DND-41 (cell line): ENCODE measurements at regions not wholly inside any gene's neighbourhood (a gene's known extent, or its start where the extent isn't known, plus 50 kb on each side); places are given as distances from the start of the nearest gene placed in this dataset.

Source experiments
- ATAC-seq: fragments of 200-7000 bp; cut with Tn5 transposase; 3 replicates; pipeline ENCODE4 v1.9.1; 2021; ENCODE audit warnings: low read depth; ENCODE audit not compliant: insufficient read depth
- DNase-seq: peaks from one replicate; pipeline ENCODE4 v3.0.0-alpha.2; 2020
- H2AFZ ChIP-seq: 2 replicates; pipeline ENCODE4 v1.6.0; 2012; ENCODE audit warnings: low read depth, low read length
- H3K27ac ChIP-seq: 2 replicates; pipeline ENCODE4 v1.5.1; 2012; ENCODE audit warnings: low read length, inconsistent platforms
- H3K27me3 ChIP-seq: fragments of 200-600 bp; sonication (generic); 2 replicates; pipeline ENCODE4 v1.6.0; 2012; ENCODE audit warnings: low read length, mild to moderate bottlenecking, inconsistent platforms; ENCODE audit not compliant: insufficient read depth, poor library complexity
- H3K36me3 ChIP-seq: 2 replicates; pipeline ENCODE4 v1.5.1; 2012; ENCODE audit warnings: low read length, inconsistent platforms; ENCODE audit not compliant: insufficient read depth
- H3K4me1 ChIP-seq: 2 replicates; pipeline ENCODE4 v1.5.1; 2012; ENCODE audit warnings: mild to moderate bottlenecking, low read length; ENCODE audit not compliant: insufficient read depth
- H3K4me2 ChIP-seq: 2 replicates; pipeline ENCODE4 v1.6.0; 2012; ENCODE audit warnings: mild to moderate bottlenecking, moderate library complexity, low read length, inconsistent platforms; ENCODE audit not compliant: insufficient read depth
- H3K4me3 ChIP-seq, 2 experiments: fragments of 200-600 bp in 1 of 2; shearing (Covaris generic) in 1 of 2; 2 replicates each; pipeline ENCODE4 v1.5.1; 2012 to 2016; ENCODE audit warnings: inconsistent platforms in 2 of 2, low read length in 2 of 2, mild to moderate bottlenecking in 2 of 2, low read depth in 1 of 2, moderate library complexity in 1 of 2
- H3K79me2 ChIP-seq: 2 replicates; pipeline ENCODE4 v1.6.0; 2012; ENCODE audit warnings: low read length, inconsistent platforms; ENCODE audit not compliant: insufficient read depth
- H3K9ac ChIP-seq: 2 replicates; pipeline ENCODE4 v1.6.0; 2012; ENCODE audit warnings: low read depth, mild to moderate bottlenecking, inconsistent platforms, low read length, moderate library complexity
- H3K9me3 ChIP-seq: 2 replicates; pipeline ENCODE4 v1.5.1; 2012; ENCODE audit warnings: low read length, moderate library complexity, mild to moderate bottlenecking, inconsistent platforms; ENCODE audit not compliant: insufficient read depth, severe bottlenecking
- H4K20me1 ChIP-seq: 2 replicates; pipeline ENCODE4 v1.6.0; 2012; ENCODE audit warnings: low read length; ENCODE audit not compliant: insufficient read depth
- EZH2 ChIP-seq: IDR thresholded peaks from 3 replicates; pipeline ENCODE4 v1.6.1; 2012; ENCODE audit warnings: borderline replicate concordance, low read depth, mild to moderate bottlenecking, moderate library complexity, low read length, inconsistent platforms; ENCODE audit not compliant: severe bottlenecking
- TF ChIP-seq, protein P1 (sequence below): IDR thresholded peaks from 2 replicates; pipeline ENCODE4 v1.5.1; 2012; ENCODE audit warnings: borderline replicate concordance, low read length, moderate library complexity, mild to moderate bottlenecking; ENCODE audit not compliant: poor library complexity, severe bottlenecking; ENCODE audit errors: extremely low read depth

DNA sequence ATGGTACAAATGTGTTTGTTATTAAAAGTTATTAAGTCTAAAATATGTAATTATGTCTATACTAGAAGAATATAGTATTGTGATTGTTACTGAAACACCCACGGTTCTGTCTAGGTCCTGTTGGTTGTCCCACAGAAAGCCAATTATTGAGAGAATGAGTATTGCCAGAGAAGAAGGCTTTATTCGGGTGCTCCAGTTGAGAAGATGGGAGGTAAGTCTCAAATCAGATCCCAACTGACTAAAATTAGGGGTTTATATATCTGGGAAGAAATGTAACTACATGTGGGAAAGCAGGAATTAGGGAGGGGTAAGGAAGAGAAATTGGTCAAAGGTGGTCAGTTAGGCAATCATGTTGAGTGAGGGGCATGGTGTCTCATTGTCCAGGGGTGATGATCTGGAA is 798.4 kb downstream of the PCDH17 start:
- no peak overlapping the region for H3K4me3 ChIP-seq
- H3K4me2 ChIP-seq, result no peak overlapping the region
- no peak overlapping the region for H3K27ac ChIP-seq
- ATAC-seq, result no peak
- H3K27me3 ChIP-seq, result no peaks in the 10 kb centered on the region
- H2AFZ ChIP-seq, result no peak overlapping the region
- no peaks in the 10 kb centered on the region for H3K4me1 ChIP-seq
- H3K9me3 ChIP-seq, result peaks cover 9% of the 10 kb centered on the region
- no peak for TF ChIP-seq EZH2
- TF ChIP-seq, protein P1, sequence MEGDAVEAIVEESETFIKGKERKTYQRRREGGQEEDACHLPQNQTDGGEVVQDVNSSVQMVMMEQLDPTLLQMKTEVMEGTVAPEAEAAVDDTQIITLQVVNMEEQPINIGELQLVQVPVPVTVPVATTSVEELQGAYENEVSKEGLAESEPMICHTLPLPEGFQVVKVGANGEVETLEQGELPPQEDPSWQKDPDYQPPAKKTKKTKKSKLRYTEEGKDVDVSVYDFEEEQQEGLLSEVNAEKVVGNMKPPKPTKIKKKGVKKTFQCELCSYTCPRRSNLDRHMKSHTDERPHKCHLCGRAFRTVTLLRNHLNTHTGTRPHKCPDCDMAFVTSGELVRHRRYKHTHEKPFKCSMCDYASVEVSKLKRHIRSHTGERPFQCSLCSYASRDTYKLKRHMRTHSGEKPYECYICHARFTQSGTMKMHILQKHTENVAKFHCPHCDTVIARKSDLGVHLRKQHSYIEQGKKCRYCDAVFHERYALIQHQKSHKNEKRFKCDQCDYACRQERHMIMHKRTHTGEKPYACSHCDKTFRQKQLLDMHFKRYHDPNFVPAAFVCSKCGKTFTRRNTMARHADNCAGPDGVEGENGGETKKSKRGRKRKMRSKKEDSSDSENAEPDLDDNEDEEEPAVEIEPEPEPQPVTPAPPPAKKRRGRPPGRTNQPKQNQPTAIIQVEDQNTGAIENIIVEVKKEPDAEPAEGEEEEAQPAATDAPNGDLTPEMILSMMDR, result no peak
- H4K20me1 ChIP-seq, result no peaks in the 10 kb centered on the region
- no peaks in the 10 kb centered on the region for H3K79me2 ChIP-seq
- no peak overlapping the region for H3K9ac ChIP-seq
- no peaks in the 10 kb centered on the region for H3K36me3 ChIP-seq
- no peak for DNase-seq

DNA sequence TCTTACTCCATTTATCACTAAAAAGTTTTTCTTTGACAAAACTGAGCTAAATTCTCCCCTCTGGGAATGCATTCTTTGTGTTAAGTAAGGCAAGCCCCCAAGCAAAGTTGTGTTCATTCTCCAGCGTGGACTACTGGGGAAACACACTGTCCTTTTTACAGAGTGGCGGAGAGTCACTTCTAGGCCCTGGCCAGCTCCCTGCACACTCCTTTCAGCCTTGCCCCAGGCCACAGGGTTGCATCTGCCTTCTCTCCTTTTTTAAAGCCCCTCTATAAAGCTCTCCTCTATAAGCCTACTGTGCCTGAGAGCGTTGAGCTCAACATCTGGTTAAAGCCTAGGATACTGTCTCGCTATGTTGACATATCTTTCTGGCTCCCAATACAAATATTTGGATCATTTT is 803.4 kb downstream of the PCDH17 start:
- TF ChIP-seq EZH2, result no peak
- TF ChIP-seq, protein P1, result no peak
- H3K9ac ChIP-seq, result no peak overlapping the region
- H3K4me2 ChIP-seq, result no peak overlapping the region
- DNase-seq (no peak), ATAC-seq (no peak)
- no peak overlapping the region for H2AFZ ChIP-seq
- no peaks in the 10 kb centered on the region for H3K79me2 ChIP-seq
- no peaks in the 10 kb centered on the region for H3K4me1 ChIP-seq
- H3K9me3 ChIP-seq, result peaks cover 3% of the 10 kb centered on the region
- H3K4me3 ChIP-seq, result no peak overlapping the region
- no peaks in the 10 kb centered on the region for H3K36me3 ChIP-seq
- no peaks in the 10 kb centered on the region for H4K20me1 ChIP-seq
- H3K27ac ChIP-seq, result no peak overlapping the region
- H3K27me3 ChIP-seq, result no peaks in the 10 kb centered on the region

DNA sequence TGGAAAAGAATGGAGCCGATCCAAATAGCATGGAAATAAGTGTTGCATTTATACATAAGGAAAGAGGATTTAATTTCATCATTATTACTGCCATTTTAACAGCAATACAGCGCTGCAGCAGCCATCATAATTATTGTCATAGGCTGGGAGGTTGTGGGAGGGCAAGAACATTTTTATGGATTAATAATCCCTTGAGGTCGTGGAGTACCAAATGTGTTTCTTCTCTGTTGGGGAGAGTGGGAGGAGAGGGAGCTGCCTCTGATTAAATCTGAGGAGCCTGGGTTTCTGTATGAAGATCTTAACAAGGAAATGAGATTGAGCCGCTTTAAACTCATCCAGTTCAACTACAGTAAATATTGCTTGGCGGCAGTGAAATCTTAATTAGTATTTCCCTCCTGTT is 805.9 kb downstream of the PCDH17 start:
- Histone ChIP-seq H3K79me2 (no peaks in the 10 kb centered on the region), H3K4me2 (no peak overlapping the region), H3K9me3 (no peaks in the 10 kb centered on the region), H3K27me3 (no peaks in the 10 kb centered on the region), H3K36me3 (no peaks in the 10 kb centered on the region), H3K27ac (no peak overlapping the region), H3K4me3 (no peak overlapping the region), H4K20me1 (no peaks in the 10 kb centered on the region), H3K9ac (no peak overlapping the region), H3K4me1 (no peaks in the 10 kb centered on the region), H2AFZ (no peak overlapping the region)
- TF ChIP-seq EZH2, result no peak
- TF ChIP-seq, protein P1, result no peak
- ATAC-seq, result no peak
- no peak for DNase-seq

DNA sequence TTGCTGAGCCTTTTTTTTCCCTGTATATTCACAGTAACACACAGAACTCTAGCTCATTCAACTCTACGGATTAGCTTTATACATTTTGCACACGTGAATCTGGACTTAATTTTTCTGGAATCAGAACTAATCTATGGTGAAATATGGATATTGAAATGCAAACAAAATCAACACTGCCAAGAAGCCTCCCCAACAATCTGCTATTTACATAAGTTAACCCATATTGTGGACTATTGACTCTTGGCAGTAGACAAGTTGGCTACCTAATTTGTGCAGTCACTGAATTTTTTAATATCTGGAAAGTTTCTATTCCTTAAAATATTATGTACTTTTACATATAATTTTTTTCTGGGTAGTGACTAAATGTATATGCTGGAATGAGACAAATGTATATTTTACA is 815.4 kb downstream of the PCDH17 start:
- Histone ChIP-seq H3K36me3 (no peaks in the 10 kb centered on the region), H3K27ac (no peak overlapping the region), H3K4me3 (no peak overlapping the region), H3K4me1 (no peaks in the 10 kb centered on the region), H3K27me3 (no peaks in the 10 kb centered on the region), H3K79me2 (no peaks in the 10 kb centered on the region), H3K9ac (no peak overlapping the region), H3K4me2 (no peak overlapping the region), H2AFZ (no peak overlapping the region), H3K9me3 (no peaks in the 10 kb centered on the region), H4K20me1 (no peaks in the 10 kb centered on the region)
- TF ChIP-seq, protein P1, result no peak
- TF ChIP-seq EZH2, result no peak
- no peak for DNase-seq
- ATAC-seq, result no peak
